ENCODE measurements at regions not wholly inside any gene's neighbourhood (a gene's known extent, or its start where the extent isn't known, plus 50 kb on each side); places are given as distances from the start of the nearest gene placed in this dataset.
A peak's percentile ranks its signal among the peaks of the same experiment; 100 is the strongest.
"Not testable (repeated sequence)": the region's sequence is repeated elsewhere in the genome, so short reads cannot be mapped to it uniquely, and the experiment has no call there.

DNA sequence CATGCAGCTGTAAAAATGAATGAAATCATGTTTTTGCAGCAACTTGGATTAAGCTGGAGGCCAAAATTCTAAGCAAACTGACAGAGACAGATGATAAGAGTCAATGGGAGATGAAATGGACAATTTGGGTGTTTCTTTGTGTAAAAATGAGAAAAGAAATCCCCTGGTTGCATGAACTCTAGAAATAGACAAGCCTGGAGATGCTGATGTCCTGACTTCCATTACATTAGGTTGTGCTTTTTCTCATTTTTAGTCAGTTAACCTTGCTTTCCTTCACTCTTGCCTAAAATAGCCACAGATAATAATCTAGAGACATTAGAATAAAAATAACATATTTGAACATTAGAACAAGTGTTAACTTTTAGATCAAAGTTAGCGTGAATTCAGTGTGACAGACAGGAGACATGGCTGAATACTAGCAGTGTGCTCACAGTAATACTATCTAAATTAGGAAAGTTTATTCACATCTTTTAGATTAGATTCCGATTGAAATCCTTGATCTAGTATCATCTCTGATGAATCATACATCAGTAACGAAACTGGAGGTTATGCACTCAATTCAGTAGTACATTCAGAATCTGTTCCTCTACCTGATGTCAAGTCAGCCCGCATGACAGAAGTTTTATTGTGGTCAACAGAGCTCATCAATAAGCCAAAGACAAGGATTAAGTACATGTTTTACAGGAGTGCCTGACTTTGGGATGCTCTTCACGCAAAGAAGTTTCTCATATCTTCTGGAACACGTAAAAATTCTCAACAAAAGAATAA, 948.1 kb downstream of the TMEM121 start:
- not testable (repeated sequence) for H3K4me3 Mint-ChIP-seq; H3K9me3 Mint-ChIP-seq; H3K36me3 Mint-ChIP-seq (ENCODE audit: low read depth); H3K27me3 Mint-ChIP-seq; DNase-seq
- POLR2A ChIA-PET: interaction anchor here (1.2 kb wide), 1 partner anchor 8 kb away, joined by 5 read pairs; no protein-coding TSS in a partner anchor
- H3K4me1 Mint-ChIP-seq: peaks cover 29% of the 10 kb centered on the region
- CTCF ChIA-PET: interaction anchor here (0.8 to 2.5 kb wide), 5 partner anchors 13 to 166 kb away, joined by 3 to 14 read pairs (median 3); no protein-coding TSS in a partner anchor
- peak overlapping the region; percentile 4 for H3K27ac Mint-ChIP-seq

DNA sequence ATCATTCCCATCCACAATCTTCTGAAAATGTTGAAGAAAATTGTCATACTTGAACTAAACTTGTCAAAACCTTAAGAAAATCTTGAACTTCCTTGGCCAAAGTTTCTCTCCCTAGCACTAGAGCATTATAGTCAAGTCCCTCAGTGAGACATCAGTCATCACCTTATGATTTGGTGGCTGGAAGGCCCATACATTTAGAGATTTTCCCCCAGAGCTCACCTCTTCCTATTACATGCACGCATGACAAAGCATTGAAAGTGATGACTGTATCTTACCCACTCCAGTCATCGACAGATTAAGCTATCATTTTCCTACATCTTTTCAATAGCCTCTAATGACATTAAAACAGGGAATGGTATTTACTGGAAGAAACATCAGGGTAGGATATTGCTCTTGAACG, 948.8 kb downstream of the TMEM121 start:
- not testable (repeated sequence) for H3K36me3 Mint-ChIP-seq (ENCODE audit: low read depth); H3K27me3 Mint-ChIP-seq; H3K9me3 Mint-ChIP-seq; H3K4me3 Mint-ChIP-seq; DNase-seq
- Mint-ChIP-seq H3K27ac (peak overlapping the region; percentile 4), H3K4me1 (peaks cover 22% of the 10 kb centered on the region)
- POLR2A ChIA-PET: interaction anchor here (1.2 kb wide), 1 partner anchor 9 kb away, joined by 5 read pairs; no protein-coding TSS in a partner anchor
- CTCF ChIA-PET: interaction anchor here (0.8 to 2.5 kb wide), 4 partner anchors 13 to 58 kb away, joined by 3 to 14 read pairs (median 4); no protein-coding TSS in a partner anchor

DNA sequence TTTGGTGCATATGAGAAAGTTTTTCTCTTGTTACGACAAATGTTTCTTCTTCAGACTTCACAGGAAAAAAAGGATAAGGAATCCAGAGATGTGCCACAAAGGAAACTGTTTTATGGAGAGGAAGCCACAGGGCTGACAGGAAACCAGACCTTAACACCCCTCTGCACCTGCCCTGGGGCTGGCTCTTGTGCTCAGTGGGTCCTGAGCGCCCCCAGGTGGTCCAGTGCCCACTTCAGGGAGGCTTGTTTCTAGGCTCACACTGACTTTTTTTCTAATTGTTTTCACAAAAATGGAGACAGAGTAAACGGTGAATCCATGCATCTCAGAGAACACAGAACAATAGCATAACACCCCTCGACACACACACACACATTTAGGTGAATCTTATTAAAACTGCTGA, 951.2 kb downstream of the TMEM121 start:
- not testable (repeated sequence) for H3K9me3 Mint-ChIP-seq; DNase-seq; H3K27ac Mint-ChIP-seq; H3K4me3 Mint-ChIP-seq; H3K27me3 Mint-ChIP-seq; H3K36me3 Mint-ChIP-seq (ENCODE audit: low read depth)
- CTCF ChIA-PET: interaction anchor here (0.6 to 3.3 kb wide), 7 partner anchors 9 to 180 kb away, joined by 3 to 10 read pairs (median 4); no protein-coding TSS in a partner anchor
- POLR2A ChIA-PET: interaction anchor here (1.6 kb wide), 1 partner anchor 30 kb away, joined by 5 read pairs; no protein-coding TSS in a partner anchor
- H3K4me1 Mint-ChIP-seq: peaks cover 22% of the 10 kb centered on the region

DNA sequence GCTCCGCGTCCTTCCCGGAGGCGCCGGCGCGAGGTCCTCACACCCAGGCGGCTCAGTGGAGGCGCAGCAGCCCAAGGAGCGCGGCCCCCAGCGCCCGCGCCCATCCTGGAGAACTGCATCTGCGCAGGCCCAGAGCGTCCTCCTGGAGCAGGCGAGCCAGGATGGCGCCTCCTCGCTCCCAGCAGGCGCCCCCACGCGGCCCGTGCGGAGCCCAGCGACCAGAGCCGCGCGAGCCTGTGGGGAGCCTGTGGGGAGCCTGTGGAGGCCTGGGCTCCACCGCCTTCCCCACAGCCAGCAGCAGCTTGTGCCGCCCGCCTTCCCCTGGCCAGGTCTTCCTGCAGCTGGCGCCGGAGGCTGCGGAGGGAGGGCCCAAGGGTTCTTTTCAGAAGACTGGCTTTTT, 953.9 kb downstream of the TMEM121 start:
- POLR2A ChIA-PET; H3K4me3 Mint-ChIP-seq; H3K27ac Mint-ChIP-seq; H3K36me3 Mint-ChIP-seq (ENCODE audit: low read depth); H3K9me3 Mint-ChIP-seq; DNase-seq; H3K27me3 Mint-ChIP-seq; H3K4me1 Mint-ChIP-seq: not testable (repeated sequence)
- CTCF ChIA-PET: interaction anchor here (1.9 to 3.3 kb wide), 2 partner anchors 8 to 44 kb away, joined by 4 to 10 read pairs; no protein-coding TSS in a partner anchor

DNA sequence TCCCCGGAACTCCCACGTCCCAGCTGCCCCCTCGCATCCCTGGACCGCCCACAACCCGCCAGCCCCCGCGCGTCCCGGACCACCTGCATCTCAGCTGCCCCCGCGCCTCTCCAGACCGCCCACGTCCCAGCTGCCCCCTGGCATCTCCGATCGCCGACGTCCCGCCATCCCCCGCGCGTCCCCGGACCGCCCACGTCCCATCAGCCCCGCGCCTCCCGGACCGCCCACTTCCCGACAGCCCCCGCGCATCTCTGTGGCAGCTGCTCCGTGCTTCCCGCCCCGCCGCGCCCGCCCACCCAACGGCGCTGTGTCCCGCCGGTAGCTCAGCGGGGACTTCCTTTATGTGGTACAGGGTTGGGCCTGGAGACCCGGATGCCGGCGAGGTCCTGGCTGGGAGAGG, 955.8 kb downstream of the TMEM121 start:
- POLR2A ChIA-PET; H3K4me3 Mint-ChIP-seq; H3K27ac Mint-ChIP-seq; H3K27me3 Mint-ChIP-seq; H3K4me1 Mint-ChIP-seq; DNase-seq; H3K36me3 Mint-ChIP-seq (ENCODE audit: low read depth); CTCF ChIA-PET; H3K9me3 Mint-ChIP-seq: not testable (repeated sequence)

DNA sequence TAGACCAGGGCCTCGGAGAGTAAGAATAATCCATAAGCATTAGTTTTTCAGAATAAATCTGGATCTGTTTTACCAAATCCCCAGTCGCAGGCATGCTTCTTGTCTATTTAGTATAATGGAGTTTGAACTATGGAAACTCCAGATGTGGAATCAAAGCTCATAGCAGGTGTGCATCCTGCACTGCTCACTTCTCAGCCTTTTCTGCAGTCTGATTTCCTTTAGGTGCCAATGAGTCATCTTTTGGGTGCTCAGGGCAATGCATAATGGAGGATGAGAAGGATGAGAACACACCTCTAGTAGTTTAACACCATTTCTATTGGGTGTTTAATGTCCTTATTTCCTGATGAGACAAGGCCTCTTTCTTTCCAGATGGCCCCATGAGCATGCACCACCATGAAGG, 961.2 kb downstream of the TMEM121 start:
- ChIA-PET POLR2A (no interaction called here), CTCF (interaction anchor here (0.5 to 3.5 kb wide), 8 partner anchors 9 to 70 kb away, joined by 3 to 16 read pairs (median 8); no protein-coding TSS in a partner anchor)
- Mint-ChIP-seq H3K27ac (no peak overlapping the region), H3K27me3 (no peaks in the 10 kb centered on the region), H3K4me3 (no peak overlapping the region), H3K4me1 (peaks cover 31% of the 10 kb centered on the region), H3K36me3 (ENCODE audit: low read depth) (no peaks in the 10 kb centered on the region), H3K9me3 (no peaks in the 10 kb centered on the region)
- DNase-seq: no peak

DNA sequence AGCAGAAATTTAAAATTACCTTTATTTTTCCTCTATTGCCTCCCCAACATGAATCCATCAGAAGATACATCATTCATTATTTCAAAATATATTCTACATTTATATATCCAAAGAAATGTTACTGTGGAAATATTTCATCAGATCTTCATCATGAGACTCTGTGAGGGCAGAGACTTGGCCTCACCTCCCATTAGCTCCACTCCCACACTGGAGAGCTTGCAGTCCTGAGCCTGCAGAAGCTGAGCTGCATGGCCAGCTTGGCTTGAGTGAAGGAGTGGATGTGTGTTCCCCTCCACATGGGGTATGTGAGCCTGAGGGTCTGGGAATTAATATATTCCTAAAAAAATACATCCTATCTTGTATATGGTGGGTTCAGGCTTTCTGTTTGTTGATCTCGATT, 961.9 kb downstream of the TMEM121 start:
- Mint-ChIP-seq H3K9me3 (no peaks in the 10 kb centered on the region), H3K36me3 (ENCODE audit: low read depth) (no peaks in the 10 kb centered on the region), H3K27me3 (no peaks in the 10 kb centered on the region), H3K4me3 (no peak overlapping the region), H3K27ac (no peak overlapping the region), H3K4me1 (peaks cover 31% of the 10 kb centered on the region)
- POLR2A ChIA-PET: no interaction called here
- CTCF ChIA-PET: interaction anchor here (1.1 to 3.5 kb wide), 8 partner anchors 10 to 71 kb away, joined by 3 to 16 read pairs (median 8); no protein-coding TSS in a partner anchor
- no peak for DNase-seq

DNA sequence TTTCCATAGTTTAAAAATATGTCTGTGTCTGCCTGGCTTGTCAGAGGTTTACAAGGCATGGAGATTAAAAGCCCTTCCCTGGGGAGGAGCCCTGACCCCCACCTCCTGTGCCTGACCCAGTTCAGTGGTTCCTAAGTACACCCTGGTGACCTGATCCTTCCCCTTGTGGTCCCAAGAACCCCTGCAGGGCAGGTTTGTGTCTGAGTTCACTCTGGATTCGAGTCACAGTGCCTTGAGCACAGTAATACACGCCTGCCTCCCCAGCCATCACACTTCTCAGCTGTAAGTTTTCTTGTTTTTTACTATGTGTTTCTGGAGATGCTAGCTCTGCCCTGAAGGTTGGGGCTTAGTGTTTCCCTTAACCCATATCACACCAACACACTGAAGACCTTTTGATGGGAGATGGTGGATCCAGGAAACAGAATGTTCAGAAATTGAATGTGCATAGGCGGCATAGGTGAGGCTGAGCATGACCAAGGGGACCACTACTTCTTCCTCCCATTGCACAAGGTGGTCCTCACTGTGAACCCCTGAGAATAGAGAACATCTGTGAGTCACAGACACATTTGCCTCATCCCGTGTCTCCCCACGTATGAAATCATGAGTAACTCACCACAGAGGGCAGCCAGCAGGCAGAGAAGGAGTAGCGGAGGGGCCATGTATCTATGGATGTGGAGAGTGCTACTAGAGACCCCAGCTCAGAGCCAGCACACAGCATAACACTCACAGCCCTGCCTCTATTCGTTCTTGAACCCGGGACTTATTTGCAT, 962.9 kb downstream of the TMEM121 start:
- Mint-ChIP-seq H3K36me3 (ENCODE audit: low read depth) (no peaks in the 10 kb centered on the region), H3K4me1 (peaks cover 36% of the 10 kb centered on the region), H3K4me3 (no peak overlapping the region), H3K27me3 (no peaks in the 10 kb centered on the region), H3K9me3 (no peaks in the 10 kb centered on the region), H3K27ac (peak overlapping the region; percentile 12)
- ChIA-PET CTCF (interaction anchor here (1.0 to 3.5 kb wide), 8 partner anchors 11 to 72 kb away, joined by 3 to 16 read pairs (median 8); no protein-coding TSS in a partner anchor), POLR2A (interaction anchor here (2.1 kb wide), 1 partner anchor 18 kb away, joined by 10 read pairs; no protein-coding TSS in a partner anchor)
- peak; percentile 39 for DNase-seq

DNA sequence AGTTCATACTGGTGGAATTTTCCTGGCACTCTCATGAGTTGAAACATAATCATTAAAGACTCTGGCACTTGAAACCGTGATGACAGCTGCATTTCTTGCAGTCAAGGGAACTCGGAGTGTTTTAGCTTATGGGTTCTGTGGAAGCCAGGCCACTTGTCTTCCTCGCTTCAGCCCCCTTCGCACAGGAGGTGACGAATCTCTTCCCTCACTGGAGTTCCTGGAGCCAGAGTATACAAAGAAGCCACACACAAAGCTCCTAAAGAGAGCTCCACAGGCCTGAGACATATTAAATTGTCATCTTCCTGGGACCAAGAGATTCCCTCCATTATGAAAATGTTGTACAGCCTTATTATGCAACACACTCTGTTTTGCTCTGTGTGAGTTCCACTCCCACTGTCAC, 964.1 kb downstream of the TMEM121 start:
- Mint-ChIP-seq H3K9me3 (no peaks in the 10 kb centered on the region), H3K4me3 (no peak overlapping the region), H3K27ac (no peak overlapping the region), H3K27me3 (no peaks in the 10 kb centered on the region), H3K36me3 (ENCODE audit: low read depth) (no peaks in the 10 kb centered on the region), H3K4me1 (peaks cover 41% of the 10 kb centered on the region)
- ChIA-PET POLR2A (interaction anchor here (2.1 kb wide), 1 partner anchor 17 kb away, joined by 10 read pairs; no protein-coding TSS in a partner anchor), CTCF (interaction anchor here (0.9 to 3.5 kb wide), 10 partner anchors 12 to 74 kb away, joined by 3 to 16 read pairs (median 4); no protein-coding TSS in a partner anchor)
- no peak for DNase-seq

DNA sequence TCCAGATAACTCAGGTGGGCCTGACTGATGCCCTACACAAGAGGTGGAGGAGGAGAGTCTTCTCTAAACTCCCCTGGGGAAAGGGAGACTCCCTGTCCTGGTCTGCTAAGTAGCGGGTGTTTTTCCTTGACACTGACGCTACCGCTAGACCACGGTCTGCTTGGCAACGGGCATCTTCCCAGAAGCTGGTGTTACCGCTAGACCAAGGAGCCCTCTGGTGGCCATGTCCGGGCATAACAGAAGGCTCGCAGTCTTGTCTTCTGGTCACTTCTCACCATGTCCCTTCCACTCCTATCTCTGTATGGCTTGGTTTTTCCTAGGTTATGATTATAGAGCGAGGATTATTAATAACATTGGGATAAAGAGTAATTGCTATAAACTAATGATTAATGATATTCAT, 965.5 kb downstream of the TMEM121 start:
- Mint-ChIP-seq H3K36me3 (ENCODE audit: low read depth) (no peaks in the 10 kb centered on the region), H3K27me3 (peaks cover 2% of the 10 kb centered on the region), H3K9me3 (no peaks in the 10 kb centered on the region), H3K27ac (no peak overlapping the region), H3K4me1 (peaks cover 38% of the 10 kb centered on the region), H3K4me3 (no peak overlapping the region)
- DNase-seq: no peak
- POLR2A ChIA-PET: no interaction called here
- CTCF ChIA-PET: interaction anchor here (1.2 to 2.6 kb wide), 7 partner anchors 9 to 75 kb away, joined by 4 to 16 read pairs (median 5); no protein-coding TSS in a partner anchor

DNA sequence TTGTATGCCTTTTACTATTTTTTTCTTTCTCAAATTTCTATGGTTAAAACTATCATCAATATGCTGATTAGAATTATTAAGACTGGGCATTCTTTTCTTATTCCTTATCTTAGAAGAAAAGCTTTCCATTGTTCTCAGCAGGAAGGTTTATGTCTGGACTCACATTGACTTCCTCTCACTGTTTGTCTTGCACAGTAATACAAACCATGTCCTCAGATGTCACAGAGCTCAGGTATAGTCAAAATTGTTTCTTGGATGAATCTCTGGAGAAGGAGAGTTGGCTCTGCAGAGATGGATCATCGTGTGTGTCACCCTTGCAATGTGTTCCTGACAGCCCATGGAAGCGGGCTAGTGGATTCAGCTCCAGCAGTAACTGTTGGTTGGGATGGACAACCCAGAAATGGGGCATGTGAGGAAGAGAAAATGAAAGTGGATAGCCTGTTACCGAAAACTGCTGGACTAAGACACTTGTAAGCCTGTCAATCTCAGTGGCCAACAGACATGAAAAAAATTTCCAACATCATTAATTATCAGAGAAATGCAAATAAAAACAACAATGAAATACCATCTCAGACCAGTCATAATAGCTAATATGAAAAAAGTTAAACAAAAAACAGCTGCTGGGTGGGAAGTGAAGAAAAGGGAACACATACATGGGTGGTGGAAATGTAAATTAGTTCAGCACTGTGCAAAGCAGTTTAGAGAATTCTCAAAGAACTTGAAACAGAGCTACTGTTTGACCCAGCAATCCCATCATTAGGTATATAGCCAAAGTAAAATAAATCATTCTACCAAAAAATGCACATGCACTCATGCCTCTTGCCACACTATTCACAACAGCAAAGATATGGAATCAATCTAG, 967.8 kb downstream of the TMEM121 start:
- Mint-ChIP-seq H3K4me1 (peaks cover 16% of the 10 kb centered on the region), H3K4me3 (peak overlapping the region; percentile 63), H3K36me3 (ENCODE audit: low read depth) (no peaks in the 10 kb centered on the region), H3K27ac (no peak overlapping the region), H3K27me3 (peaks cover 5% of the 10 kb centered on the region), H3K9me3 (no peaks in the 10 kb centered on the region)
- POLR2A ChIA-PET: interaction anchor here (0.9 to 1.5 kb wide), 2 partner anchors 13 to 17 kb away, joined by 3 to 7 read pairs; no protein-coding TSS in a partner anchor
- CTCF ChIA-PET: interaction anchor here (0.9 to 2.5 kb wide), 7 partner anchors 13 to 76 kb away, joined by 3 to 8 read pairs (median 4); no protein-coding TSS in a partner anchor
- DNase-seq: no peak

DNA sequence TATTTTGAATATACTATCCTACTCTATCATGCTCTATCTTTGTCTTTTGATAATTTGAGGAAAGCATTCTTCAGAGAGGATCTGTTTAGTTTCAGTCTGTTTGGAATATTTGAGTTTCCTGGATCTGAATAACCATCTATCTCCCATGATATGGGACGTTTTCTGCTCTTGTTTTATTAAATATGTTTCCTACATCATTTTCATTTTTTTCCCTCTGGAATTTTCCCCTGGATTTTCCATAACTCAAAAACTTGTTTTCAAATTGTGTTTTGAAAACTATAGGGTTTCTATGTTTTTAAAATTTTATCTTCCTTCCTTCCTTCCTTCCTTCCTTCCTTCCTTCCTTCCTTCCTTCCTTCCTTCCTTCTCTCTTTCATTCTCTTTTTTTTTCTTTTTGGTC, 974.2 kb downstream of the TMEM121 start:
- Mint-ChIP-seq H3K4me3 (no peak overlapping the region), H3K27ac (no peak overlapping the region), H3K36me3 (ENCODE audit: low read depth) (no peaks in the 10 kb centered on the region), H3K9me3 (no peaks in the 10 kb centered on the region), H3K4me1 (no peaks in the 10 kb centered on the region), H3K27me3 (peaks cover 32% of the 10 kb centered on the region)
- ChIA-PET CTCF (interaction anchor here (0.6 to 1.6 kb wide), 5 partner anchors 8 to 83 kb away, joined by 3 to 6 read pairs (median 3); no protein-coding TSS in a partner anchor), POLR2A (interaction anchor here (0.7 kb wide), 1 partner anchor 10 kb away, joined by 5 read pairs; no protein-coding TSS in a partner anchor)
- DNase-seq: no peak
